NB4 (cell line): ENCODE measurements at regions not wholly inside any gene's neighbourhood (a gene's known extent, or its start where the extent isn't known, plus 50 kb on each side); places are given as distances from the start of the nearest gene placed in this dataset.

Experiments used
- DNase-seq: peaks from one replicate; pipeline ENCODE4 v3.0.0; 2010; ENCODE audit warnings: low read depth
- H3K4me3 ChIP-seq: one replicate; pipeline ENCODE4 v1.5.1; 2011; ENCODE audit warnings: mild to moderate bottlenecking, low read depth, low read length, moderate library complexity
- CTCF ChIP-seq: IDR thresholded peaks from one replicate; pipeline ENCODE4 v1.5.1; 2012; ENCODE audit warnings: low read depth, low read length
- MYC ChIP-seq: IDR thresholded peaks from 2 replicates; pipeline ENCODE4 v1.6.1; 2011; ENCODE audit warnings: low read depth, low read length
- POLR2A ChIP-seq: IDR thresholded peaks from 2 replicates; pipeline ENCODE4 v1.6.1; 2011; ENCODE audit warnings: mild to moderate bottlenecking; ENCODE audit not compliant: insufficient read length; ENCODE audit errors: extremely low read depth
- TF ChIP-seq, protein P1 (sequence below): IDR thresholded peaks from 2 replicates; pipeline ENCODE4 v1.6.1; 2011; ENCODE audit warnings: low read depth, low read length

- no peak for TF ChIP-seq MYC
- no peak for TF ChIP-seq CTCF
- no peak for TF ChIP-seq POLR2A
- no peak overlapping the region for H3K4me3 ChIP-seq
- no peak for DNase-seq
Observed at GRCh38 chr19:46911456-46911855, 50.7 kb downstream of the ARHGAP35 start.

GRCh38 chr19:46913198-46913851, 52.5 kb downstream of the ARHGAP35 start:
- DNase-seq: no peak

GRCh38 chr19:46913852-46914430, 53.1 kb downstream of the ARHGAP35 start:
- peak; percentile 81 for DNase-seq
- TF ChIP-seq CTCF (no peak), MYC (no peak), POLR2A (no peak)
- TF ChIP-seq, protein P1, sequence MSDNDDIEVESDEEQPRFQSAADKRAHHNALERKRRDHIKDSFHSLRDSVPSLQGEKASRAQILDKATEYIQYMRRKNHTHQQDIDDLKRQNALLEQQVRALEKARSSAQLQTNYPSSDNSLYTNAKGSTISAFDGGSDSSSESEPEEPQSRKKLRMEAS: no peak
- H3K4me3 ChIP-seq: peak overlapping the region; percentile 0

More at GRCh38 chr19:46913198-46913851, 52.5 kb downstream of the ARHGAP35 start:
- peak overlapping the region; percentile 0 for H3K4me3 ChIP-seq
- TF ChIP-seq MYC (no peak), CTCF (no peak), POLR2A (no peak)
- TF ChIP-seq, protein P1: no peak

DNA sequence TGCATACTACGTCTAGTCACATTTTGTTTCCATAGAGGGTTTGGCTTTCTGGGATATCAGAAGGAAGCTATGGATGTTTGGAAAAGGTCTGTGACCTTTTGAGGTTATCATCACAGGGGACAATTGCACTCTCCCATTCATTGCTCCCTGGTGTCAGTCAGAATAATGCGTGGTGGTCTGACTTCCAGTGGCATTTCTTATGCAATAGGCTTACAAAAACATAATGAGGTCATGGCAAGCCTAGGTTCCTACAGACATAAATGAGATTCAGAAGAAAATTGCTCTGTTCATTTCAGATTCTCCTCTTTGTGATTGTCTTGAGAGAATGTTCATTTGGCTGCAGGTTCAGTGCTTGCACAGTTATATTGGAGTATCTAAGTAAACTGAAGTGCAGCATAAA, 54.6 kb downstream of the ARHGAP35 start:
- H3K4me3 ChIP-seq: no peak overlapping the region
- DNase-seq: peak; percentile 82
- TF ChIP-seq POLR2A (no peak), MYC (peak; percentile 59)

DNA sequence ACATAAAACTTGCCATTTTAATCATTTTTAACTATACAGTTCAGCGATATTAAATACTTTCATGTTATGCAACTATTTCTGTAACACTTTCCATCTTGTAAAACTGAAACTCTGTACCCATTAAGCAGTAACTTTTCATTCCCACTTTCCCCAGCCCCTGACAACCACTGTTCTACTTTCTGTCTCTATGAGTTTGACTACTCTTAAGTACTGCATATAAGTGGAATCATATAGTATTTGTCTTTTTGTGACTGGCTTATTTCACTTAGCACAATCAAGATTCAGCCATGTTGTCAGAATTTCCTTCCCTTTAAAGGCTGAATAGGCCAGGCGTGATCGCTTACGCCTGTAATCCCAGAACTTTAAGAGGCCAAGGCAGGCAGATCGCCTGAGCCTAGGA, 56.2 kb downstream of the ARHGAP35 start:
- H3K4me3 ChIP-seq: no peak overlapping the region
- TF ChIP-seq POLR2A: no peak
- no peak for TF ChIP-seq MYC
- no peak for TF ChIP-seq CTCF
- TF ChIP-seq, protein P1: no peak
- no peak for DNase-seq

- TF ChIP-seq CTCF (no peak), POLR2A (no peak), MYC (no peak)
- TF ChIP-seq, protein P1: no peak
- DNase-seq: peak; percentile 44
Observed at GRCh38 chr19:46919324-46919723, 58.5 kb downstream of the ARHGAP35 start.

More at GRCh38 chr19:46919324-46919723, 58.5 kb downstream of the ARHGAP35 start:
- H3K4me3 ChIP-seq: no peak overlapping the region
